ENCODE measurements at regions not wholly inside any gene's neighbourhood (a gene's known extent, or its start where the extent isn't known, plus 50 kb on each side); places are given as distances from the start of the nearest gene placed in this dataset.

- TF ChIP-seq SUZ12 (IDR thresholded peaks at IDR 0.05; ENCODE audit: extremely low read depth, insufficient read depth, insufficient read length) (no peak), ZNF274 (IDR thresholded peaks at IDR 0.05; ENCODE audit: low read depth, low read length) (no peak)
Observed at GRCh38 chr10:8577686-8578085, 523.2 kb downstream of the GATA3 start.
